Activated CD4-positive, alpha-beta T cell treated with anti-CD3 and anti-CD28 coated beads, Interleukin-2, Interleukin-6, amounts not matched to agents 100 ng/mL and 50 ng/mL, durations not matched to agents 16 hours and 8 hours (primary cell): ENCODE measurements at regions not wholly inside any gene's neighbourhood (a gene's known extent, or its start where the extent isn't known, plus 50 kb on each side); places are given as distances from the start of the nearest gene placed in this dataset.

Source experiments
- DNase-seq: peaks from one replicate; pipeline ENCODE4 v3.0.0-alpha.2; 2020

GRCh38 chr7:144910411-144910810 lies 74.6 kb upstream of the TPK1 start:
- no peak for DNase-seq

GRCh38 chr7:144908943-144909556 lies 73.2 kb upstream of the TPK1 start:
- no peak for DNase-seq

GRCh38 chr7:144908324-144908723 lies 72.5 kb upstream of the TPK1 start:
- no peak for DNase-seq

GRCh38 chr7:144907577-144907976 lies 71.7 kb upstream of the TPK1 start:
- peak; percentile 21 for DNase-seq

- DNase-seq = no peak
Observed at GRCh38 chr7:144903201-144903600, 67.3 kb upstream of the TPK1 start.

- DNase-seq = no peak
Observed at GRCh38 chr7:144892761-144893160, 56.9 kb upstream of the TPK1 start.
